ENCODE measurements at regions not wholly inside any gene's neighbourhood (a gene's known extent, or its start where the extent isn't known, plus 50 kb on each side); places are given as distances from the start of the nearest gene placed in this dataset.
A peak's percentile ranks its signal among the peaks of the same experiment; 100 is the strongest.

- H3K4me1 ChIP-seq (ENCODE audit: control insufficient read depth in 1 of 2, extremely low read depth in 1 of 2, insufficient read depth in 2 of 2, low read length in 2 of 2): peaks cover 25% of the 10 kb centered on the region in 2 experiments
- no peaks in the 10 kb centered on the region for H3K27me3 ChIP-seq (replicated peaks in 1 of 2; ENCODE audit: control insufficient read depth in 2 of 2, extremely low read depth in 1 of 2, insufficient read depth in 2 of 2, low read length in 1 of 2)
- ATAC-seq (replicated peaks in 1 of 4) (no peak), DNase-seq (no peak)
- ChIA-PET POLR2A (interaction anchor here in 1 of 2 donors (0.5 to 0.6 kb wide), 2 partner anchors 55 to 185 kb away, joined by 3 read pairs; no protein-coding TSS in a partner anchor), CTCF (interaction anchor here (0.6 to 1.5 kb wide), 6 partner anchors 11 to 143 kb away, joined by 3 to 6 read pairs (median 3); no protein-coding TSS in a partner anchor)
- H3K27ac ChIP-seq (ENCODE audit: low read length): no peak overlapping the region
- H3K36me3 ChIP-seq (ENCODE audit: control insufficient read depth in 2 of 2, extremely low read depth in 1 of 2, insufficient read depth in 1 of 2, low read length in 1 of 2): no peaks in the 10 kb centered on the region
- Mint-ChIP-seq H3K36me3 (peaks cover 5% of the 10 kb centered on the region), H3K4me1 (peaks cover 40 to 51% (median 47%) of the 10 kb centered on the region in 3 donors), H3K27me3 (no peaks in the 10 kb centered on the region), H3K4me3 (no peak overlapping the region), H3K9me3 (no peaks in the 10 kb centered on the region), H3K27ac (peak overlapping the region in 1 of 2 donors; percentile 41)
- WGBS (ENCODE audit: insufficient coverage): no CpG with 5 or more reads among the region's 5 CpGs
- no peak overlapping the region for H3K4me3 ChIP-seq (ENCODE audit: control insufficient read depth in 1 of 2, extremely low read depth in 1 of 2, low read length in 1 of 2)
- no peaks in the 10 kb centered on the region for H3K9me3 ChIP-seq
These were observed 51.4 kb upstream of the ITM2B start for GRCh38 chr13:48181482-48182145.

GRCh38 chr13:48178126-48178525, 54.9 kb upstream of the ITM2B start:
- Mint-ChIP-seq H3K36me3 (peaks cover 5% of the 10 kb centered on the region), H3K27ac (no peak overlapping the region), H3K4me1 (peaks cover 15 to 24% (median 19%) of the 10 kb centered on the region in 3 donors), H3K9me3 (no peaks in the 10 kb centered on the region), H3K4me3 (no peak overlapping the region), H3K27me3 (no peaks in the 10 kb centered on the region)
- Histone ChIP-seq H3K4me3 (ENCODE audit: control insufficient read depth in 1 of 2, extremely low read depth in 1 of 2, low read length in 1 of 2) (no peak overlapping the region), H3K4me1 (ENCODE audit: control insufficient read depth in 1 of 2, extremely low read depth in 1 of 2, insufficient read depth in 2 of 2, low read length in 2 of 2) (peaks cover 4 to 7% of the 10 kb centered on the region in 2 experiments), H3K27me3 (replicated peaks in 1 of 2; ENCODE audit: control insufficient read depth in 2 of 2, extremely low read depth in 1 of 2, insufficient read depth in 2 of 2, low read length in 1 of 2) (no peaks in the 10 kb centered on the region), H3K36me3 (ENCODE audit: control insufficient read depth in 2 of 2, extremely low read depth in 1 of 2, insufficient read depth in 1 of 2, low read length in 1 of 2) (no peaks in the 10 kb centered on the region), H3K27ac (ENCODE audit: low read length) (no peak overlapping the region), H3K9me3 (no peaks in the 10 kb centered on the region)
- DNase-seq (no peak), ATAC-seq (replicated peaks in 1 of 4) (no peak)
- 100% methylated on average over 1 of the region's 2 CpGs for WGBS (ENCODE audit: insufficient coverage)
- POLR2A ChIA-PET: no interaction called here
- CTCF ChIA-PET: interaction anchor here in 1 of 2 donors (0.5 to 1.0 kb wide), 2 partner anchors 55 to 102 kb away, joined by 3 to 5 read pairs; partner anchors contain the start of gene ITM2B

GRCh38 chr13:48176781-48177180, 56.2 kb upstream of the ITM2B start:
- H3K9me3 Mint-ChIP-seq: no peaks in the 10 kb centered on the region
- no CpG with 5 or more reads among the region's 6 CpGs for WGBS (ENCODE audit: insufficient coverage)
- no peaks in the 10 kb centered on the region for H3K9me3 ChIP-seq
- ChIA-PET POLR2A (no interaction called here), CTCF (no interaction called here)
- peaks cover 2% of the 10 kb centered on the region for H3K36me3 Mint-ChIP-seq
- H3K27ac ChIP-seq (ENCODE audit: low read length): no peak overlapping the region
- no peaks in the 10 kb centered on the region for H3K27me3 ChIP-seq (replicated peaks in 1 of 2; ENCODE audit: control insufficient read depth in 2 of 2, extremely low read depth in 1 of 2, insufficient read depth in 2 of 2, low read length in 1 of 2)
- H3K4me1 Mint-ChIP-seq: peaks cover 5 to 13% (median 8%) of the 10 kb centered on the region in 3 donors
- H3K27ac Mint-ChIP-seq: peak overlapping the region in 1 of 2 donors; percentile 23
- H3K27me3 Mint-ChIP-seq: no peaks in the 10 kb centered on the region
- peaks cover 0 to 2% of the 10 kb centered on the region in 2 experiments for H3K4me1 ChIP-seq (ENCODE audit: control insufficient read depth in 1 of 2, extremely low read depth in 1 of 2, insufficient read depth in 2 of 2, low read length in 2 of 2)
- no peak for ATAC-seq (replicated peaks in 1 of 4)
- no peaks in the 10 kb centered on the region for H3K36me3 ChIP-seq (ENCODE audit: control insufficient read depth in 2 of 2, extremely low read depth in 1 of 2, insufficient read depth in 1 of 2, low read length in 1 of 2)
- H3K4me3 Mint-ChIP-seq: no peak overlapping the region
- no peak overlapping the region for H3K4me3 ChIP-seq (ENCODE audit: control insufficient read depth in 1 of 2, extremely low read depth in 1 of 2, low read length in 1 of 2)
- DNase-seq: no peak

GRCh38 chr13:48175185-48175584, 57.8 kb upstream of the ITM2B start:
- Mint-ChIP-seq H3K4me3 (no peak overlapping the region), H3K27me3 (no peaks in the 10 kb centered on the region), H3K9me3 (no peaks in the 10 kb centered on the region), H3K36me3 (peaks cover 4% of the 10 kb centered on the region), H3K4me1 (peaks cover 0 to 4% (median 2%) of the 10 kb centered on the region in 3 donors), H3K27ac (no peak overlapping the region)
- no peaks in the 10 kb centered on the region for H3K4me1 ChIP-seq (ENCODE audit: control insufficient read depth in 1 of 2, extremely low read depth in 1 of 2, insufficient read depth in 2 of 2, low read length in 2 of 2)
- ChIA-PET POLR2A (no interaction called here), CTCF (no interaction called here)
- no peak for DNase-seq
- ATAC-seq (replicated peaks in 1 of 4): no peak
- no peak overlapping the region for H3K27ac ChIP-seq (ENCODE audit: low read length)
- H3K4me3 ChIP-seq (ENCODE audit: control insufficient read depth in 1 of 2, extremely low read depth in 1 of 2, low read length in 1 of 2): no peak overlapping the region
- H3K9me3 ChIP-seq: no peaks in the 10 kb centered on the region
- 88% methylated on average over 1 of the region's 1 CpG for WGBS (ENCODE audit: insufficient coverage)
- H3K36me3 ChIP-seq (ENCODE audit: control insufficient read depth in 2 of 2, extremely low read depth in 1 of 2, insufficient read depth in 1 of 2, low read length in 1 of 2): no peaks in the 10 kb centered on the region
- H3K27me3 ChIP-seq (replicated peaks in 1 of 2; ENCODE audit: control insufficient read depth in 2 of 2, extremely low read depth in 1 of 2, insufficient read depth in 2 of 2, low read length in 1 of 2): no peaks in the 10 kb centered on the region

DNA sequence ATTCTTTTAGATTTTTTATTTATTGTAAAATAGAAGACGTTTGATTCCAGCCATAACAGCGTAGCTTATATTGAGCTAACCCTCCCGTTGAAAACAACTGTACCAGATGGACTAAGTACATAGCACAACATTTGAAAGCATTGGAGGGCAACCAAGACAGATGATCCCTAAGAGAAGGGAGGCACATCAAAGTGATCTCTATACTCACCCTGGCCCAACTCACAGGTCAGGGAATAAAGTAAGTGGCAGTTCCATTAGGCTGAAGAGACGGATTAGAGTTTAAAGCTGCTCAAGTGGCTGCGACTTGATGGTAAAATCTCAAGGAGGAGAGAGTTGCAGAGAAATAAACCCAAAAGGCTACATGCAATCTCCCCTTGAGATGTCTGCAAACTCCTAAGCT, 65.1 kb upstream of the ITM2B start:
- H3K4me3 Mint-ChIP-seq: no peak overlapping the region
- POLR2A ChIA-PET: interaction anchor here in 1 of 2 donors (0.6 kb wide), 2 partner anchors 12 to 91 kb away, joined by 3 read pairs; no protein-coding TSS in a partner anchor

DNA sequence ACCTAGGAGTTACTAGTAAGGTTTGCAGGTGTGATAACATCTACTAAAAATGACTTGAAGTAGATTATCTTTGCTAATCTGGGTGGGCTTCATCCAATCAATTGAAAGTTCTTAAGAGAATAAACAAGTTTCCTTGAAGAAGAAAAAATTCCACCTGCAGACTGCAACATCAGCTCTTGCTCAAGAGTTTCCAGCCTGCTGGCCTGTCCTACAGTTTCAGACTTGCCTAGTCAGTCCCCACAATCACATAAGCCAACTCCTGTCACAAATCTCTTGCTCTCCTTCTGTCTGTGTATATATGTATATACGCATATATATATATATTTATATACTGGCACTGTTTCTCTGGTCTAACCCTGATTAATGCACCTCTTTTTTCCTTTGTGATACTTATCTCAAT, 67.3 kb upstream of the ITM2B start:
- Mint-ChIP-seq H3K27me3 (no peaks in the 10 kb centered on the region), H3K4me3 (no peak overlapping the region), H3K36me3 (no peaks in the 10 kb centered on the region), H3K27ac (no peak overlapping the region), H3K4me1 (peaks cover 19 to 24% (median 21%) of the 10 kb centered on the region in 3 donors), H3K9me3 (no peaks in the 10 kb centered on the region)
- ChIA-PET CTCF (no interaction called here), POLR2A (no interaction called here)
- ATAC-seq (replicated peaks in 1 of 4) (no peak), DNase-seq (no peak)
- Histone ChIP-seq H3K4me1 (ENCODE audit: control insufficient read depth in 1 of 2, extremely low read depth in 1 of 2, insufficient read depth in 2 of 2, low read length in 2 of 2) (no peaks in the 10 kb centered on the region), H3K36me3 (ENCODE audit: control insufficient read depth in 2 of 2, extremely low read depth in 1 of 2, insufficient read depth in 1 of 2, low read length in 1 of 2) (no peaks in the 10 kb centered on the region), H3K27me3 (replicated peaks in 1 of 2; ENCODE audit: control insufficient read depth in 2 of 2, extremely low read depth in 1 of 2, insufficient read depth in 2 of 2, low read length in 1 of 2) (no peaks in the 10 kb centered on the region), H3K9me3 (no peaks in the 10 kb centered on the region), H3K4me3 (ENCODE audit: control insufficient read depth in 1 of 2, extremely low read depth in 1 of 2, low read length in 1 of 2) (no peak overlapping the region), H3K27ac (ENCODE audit: low read length) (no peak overlapping the region)
- WGBS (ENCODE audit: insufficient coverage): no CpG with 5 or more reads among the region's 1 CpG

More for the DNA sequence above, 65.1 kb upstream of the ITM2B start:
- ATAC-seq (replicated peaks in 1 of 4) (no peak), DNase-seq (no peak)
- Histone ChIP-seq H3K36me3 (ENCODE audit: control insufficient read depth in 2 of 2, extremely low read depth in 1 of 2, insufficient read depth in 1 of 2, low read length in 1 of 2) (no peaks in the 10 kb centered on the region), H3K4me1 (ENCODE audit: control insufficient read depth in 1 of 2, extremely low read depth in 1 of 2, insufficient read depth in 2 of 2, low read length in 2 of 2) (no peaks in the 10 kb centered on the region), H3K27ac (ENCODE audit: low read length) (no peak overlapping the region), H3K4me3 (ENCODE audit: control insufficient read depth in 1 of 2, extremely low read depth in 1 of 2, low read length in 1 of 2) (no peak overlapping the region), H3K9me3 (no peaks in the 10 kb centered on the region), H3K27me3 (replicated peaks in 1 of 2; ENCODE audit: control insufficient read depth in 2 of 2, extremely low read depth in 1 of 2, insufficient read depth in 2 of 2, low read length in 1 of 2) (no peaks in the 10 kb centered on the region)
- Mint-ChIP-seq H3K4me1 (peaks cover 7 to 9% (median 8%) of the 10 kb centered on the region in 3 donors), H3K36me3 (peaks cover 3% of the 10 kb centered on the region), H3K9me3 (no peaks in the 10 kb centered on the region), H3K27ac (no peak overlapping the region), H3K27me3 (no peaks in the 10 kb centered on the region)
- CTCF ChIA-PET: no interaction called here
- WGBS (ENCODE audit: insufficient coverage): no CpG with 5 or more reads among the region's 5 CpGs

Measured in T-cell (primary cell).